IPS-18c (cell line): ENCODE measurements at regions not wholly inside any gene's neighbourhood (a gene's known extent, or its start where the extent isn't known, plus 50 kb on each side); places are given as distances from the start of the nearest gene placed in this dataset.

Experiments used
- H3K4me3 ChIP-seq: 2 replicates; pipeline ENCODE4 v1.7.0; 2013; ENCODE audit warnings: low read depth, mild to moderate bottlenecking, low read length, moderate library complexity; ENCODE audit not compliant: insufficient read depth
- H3K9me3 ChIP-seq: one replicate; pipeline ENCODE4 v1.6.1; 2013; ENCODE audit warnings: mild to moderate bottlenecking, low read length, moderate library complexity; ENCODE audit not compliant: control insufficient read depth, insufficient read depth

- Histone ChIP-seq H3K4me3 (no peak overlapping the region), H3K9me3 (no peaks in the 10 kb centered on the region)
These were observed 50.8 kb upstream of the OCM2 start for GRCh38 chr7:98040626-98041360.

- Histone ChIP-seq H3K9me3 (no peaks in the 10 kb centered on the region), H3K4me3 (no peak overlapping the region)
These were observed 56.8 kb upstream of the OCM2 start for GRCh38 chr7:98046816-98047215.

- Histone ChIP-seq H3K9me3 (no peaks in the 10 kb centered on the region), H3K4me3 (no peak overlapping the region)
These were observed 57.6 kb upstream of the LMTK2 start for GRCh38 chr7:98049034-98049433.

- H3K9me3 ChIP-seq, result no peaks in the 10 kb centered on the region
- peak overlapping the region; percentile 11; the same call in 1 of the 2 replicates for H3K4me3 ChIP-seq
These were observed 55.4 kb upstream of the LMTK2 start for GRCh38 chr7:98051118-98051744.

GRCh38 chr7:98054585-98054984 lies 52.1 kb upstream of the LMTK2 start:
- Histone ChIP-seq H3K9me3 (no peaks in the 10 kb centered on the region), H3K4me3 (no peak overlapping the region)

GRCh38 chr7:98056580-98056979 lies 50.1 kb upstream of the LMTK2 start:
- H3K9me3 ChIP-seq, result no peaks in the 10 kb centered on the region
- H3K4me3 ChIP-seq, result no peak overlapping the region
